Left ventricle myocardium superior (tissue), 1 donor: ENCODE measurements at regions not wholly inside any gene's neighbourhood (a gene's known extent, or its start where the extent isn't known, plus 50 kb on each side); places are given as distances from the start of the nearest gene placed in this dataset.
"Not testable (repeated sequence)": the region's sequence is repeated elsewhere in the genome, so short reads cannot be mapped to it uniquely, and the experiment has no call there.

Experiments
- ATAC-seq: fragments of 200-7000 bp; cut with Tn5 transposase; one replicate; pipeline ENCODE4 v1.9.1; 2020; ENCODE audit warnings: mild to moderate bottlenecking, moderate library complexity
- DNase-seq: peaks from one replicate; pipeline ENCODE4 v3.0.0-alpha.2; 2020
- intact Hi-C: fragments of 100-400 bp; cut with micrococcal nuclease; formaldehyde crosslinking; loops from one replicate; pipeline ENCODE4 v1.11.0; 2022
- donor health status: DM: no; HTN: yes; CAD: no; lungs with severe emphysema.

DNA sequence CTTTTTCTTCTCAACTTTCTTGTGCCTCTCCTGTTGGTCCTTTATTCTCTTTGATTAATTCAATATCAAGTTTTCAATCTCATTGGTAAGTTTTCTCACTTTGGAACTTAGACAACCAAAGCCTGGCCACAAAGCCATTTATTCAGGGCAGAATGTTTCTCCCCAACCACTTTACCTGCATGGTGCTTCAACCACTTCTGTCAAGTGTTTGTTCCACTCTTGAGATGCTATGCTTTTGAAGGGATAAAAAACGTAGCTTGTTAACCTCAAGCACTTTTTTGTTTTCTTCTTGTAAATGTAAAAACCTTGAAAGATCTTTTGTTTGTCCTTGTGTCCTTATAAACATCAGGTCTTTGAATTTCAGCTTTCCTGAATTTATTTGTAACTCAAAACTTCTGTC lies 966.7 kb downstream of the MAT2B start:
- intact Hi-C loops = no loop called here
- DNase-seq (no peak), ATAC-seq (no peak)

DNA sequence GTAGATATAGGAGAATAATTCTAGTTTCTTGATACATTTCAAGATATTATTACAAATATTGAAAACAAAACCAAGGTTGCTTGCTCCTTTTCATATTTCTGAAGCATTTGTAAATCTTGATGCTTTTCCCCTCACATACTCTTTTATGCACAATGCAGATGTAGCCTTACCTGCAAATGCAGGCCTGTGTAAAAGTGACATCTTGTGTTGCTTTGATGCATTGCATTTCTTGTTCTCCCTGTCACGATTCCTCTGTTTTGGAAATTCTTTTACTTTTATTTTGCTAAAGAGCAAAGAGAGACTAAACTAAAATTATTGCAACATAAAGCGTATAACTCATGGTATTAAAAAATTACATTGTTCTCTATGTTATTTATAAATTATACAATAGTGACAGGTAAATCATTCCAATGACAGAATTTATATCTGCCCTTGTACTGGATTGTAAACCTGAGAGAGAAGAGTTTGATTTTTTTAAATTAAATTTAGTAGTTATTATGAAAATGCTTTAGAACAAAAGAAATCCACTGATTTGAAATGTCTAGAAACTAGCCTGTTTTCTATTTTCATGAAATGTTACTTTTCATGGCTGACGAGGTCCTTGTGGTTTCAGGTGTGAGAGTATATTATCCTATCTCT lies 970.0 kb downstream of the MAT2B start:
- DNase-seq (no peak), ATAC-seq (no peak)
- intact Hi-C loops = no loop called here

GRCh38 chr5:164481270-164481669 lies 975.9 kb downstream of the MAT2B start:
- intact Hi-C loops = no loop called here
- ATAC-seq = no peak
- no peak for DNase-seq

GRCh38 chr5:164482351-164482750 lies 976.9 kb downstream of the MAT2B start:
- no peak for DNase-seq
- ATAC-seq = no peak
- intact Hi-C loops = no loop called here

- ATAC-seq (no peak), DNase-seq (no peak)
- intact Hi-C loops = no loop called here
Observed at GRCh38 chr5:164484948-164485347, 979.5 kb downstream of the MAT2B start.

DNA sequence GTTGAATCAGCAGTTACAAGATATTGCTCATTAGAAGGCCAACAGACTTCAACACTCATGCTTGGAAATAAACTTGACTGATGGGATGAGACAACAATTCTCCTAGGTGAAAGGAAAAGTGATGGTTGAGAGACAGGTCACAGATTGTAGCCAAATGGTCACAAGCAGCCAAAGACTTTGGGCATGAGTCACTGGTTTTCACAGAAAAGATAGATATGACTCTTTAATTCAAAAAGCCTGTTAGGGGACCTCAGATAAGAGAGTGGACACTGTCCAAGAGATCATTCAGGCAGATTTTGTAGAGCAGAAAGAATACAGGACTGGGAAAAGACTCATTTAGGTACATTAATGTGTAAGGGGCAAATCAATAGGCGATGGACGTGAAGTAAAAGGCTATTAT lies 982.5 kb downstream of the MAT2B start:
- ATAC-seq = no peak
- DNase-seq = no peak
- intact Hi-C loops = no loop called here

DNA sequence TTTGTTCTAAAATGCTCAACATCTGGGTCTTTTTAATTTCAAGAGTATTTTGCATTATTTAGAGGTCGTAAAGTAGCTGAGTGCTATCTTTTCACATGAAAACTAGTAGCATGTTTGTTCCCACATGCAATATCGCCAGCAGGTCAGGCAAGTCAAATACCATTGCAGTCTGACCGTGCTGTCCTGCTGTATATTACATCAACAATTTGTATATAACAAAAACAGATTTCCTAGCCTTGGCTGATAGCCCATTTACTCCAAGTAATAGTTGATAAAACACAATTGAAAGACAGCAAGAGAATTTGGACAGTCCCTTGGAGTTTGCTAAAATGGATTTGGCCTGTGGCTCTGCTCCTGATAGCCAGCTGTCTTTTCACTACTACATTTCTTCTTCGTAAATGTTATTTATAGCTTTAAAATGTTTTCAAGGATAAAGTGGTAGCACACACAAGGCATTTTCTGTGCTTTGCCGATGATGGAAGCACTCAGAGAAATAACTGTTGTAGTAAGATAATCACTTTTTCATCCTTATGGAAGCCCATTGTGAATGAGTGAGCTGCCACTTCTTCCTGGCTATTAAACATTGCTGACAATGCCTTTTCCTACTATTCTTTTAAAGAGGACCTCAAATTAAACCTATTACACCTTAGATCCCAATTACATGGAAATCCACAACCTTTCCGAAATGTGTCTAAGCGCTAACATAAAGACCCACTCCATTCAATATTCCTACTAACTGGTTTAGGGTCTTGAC lies 992.1 kb downstream of the MAT2B start:
- DNase-seq (no peak), ATAC-seq (no peak)
- intact Hi-C loops = no loop called here

- intact Hi-C loops = no loop called here
- no peak for DNase-seq
- no peak for ATAC-seq
Observed at GRCh38 chr5:164498438-164498837, 993.0 kb downstream of the MAT2B start.

DNA sequence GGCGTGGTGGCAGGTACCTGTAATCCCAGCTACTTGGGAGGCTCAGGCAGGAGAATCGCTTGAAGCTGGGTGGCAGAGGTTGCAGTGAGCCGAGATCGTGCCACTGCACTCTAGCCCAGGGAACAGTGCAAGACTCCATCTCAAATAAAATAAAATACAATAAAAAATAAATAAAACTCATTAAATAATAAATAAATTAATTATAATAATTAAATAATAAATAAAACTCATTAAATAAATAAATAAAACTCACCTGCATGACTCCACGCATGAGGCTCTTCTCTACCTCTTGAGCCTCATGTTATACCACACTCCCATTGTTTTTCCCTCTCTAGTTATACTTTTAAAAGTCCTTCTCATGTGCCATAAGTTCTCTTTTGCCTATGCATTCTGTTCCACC lies 995.4 kb downstream of the MAT2B start:
- intact Hi-C loops = loop anchor here (5.0 to 10.0 kb wide), 2 partner anchors 484 to 936 kb away; no protein-coding TSS in a partner anchor
- ATAC-seq (no peak), DNase-seq (no peak)

DNA sequence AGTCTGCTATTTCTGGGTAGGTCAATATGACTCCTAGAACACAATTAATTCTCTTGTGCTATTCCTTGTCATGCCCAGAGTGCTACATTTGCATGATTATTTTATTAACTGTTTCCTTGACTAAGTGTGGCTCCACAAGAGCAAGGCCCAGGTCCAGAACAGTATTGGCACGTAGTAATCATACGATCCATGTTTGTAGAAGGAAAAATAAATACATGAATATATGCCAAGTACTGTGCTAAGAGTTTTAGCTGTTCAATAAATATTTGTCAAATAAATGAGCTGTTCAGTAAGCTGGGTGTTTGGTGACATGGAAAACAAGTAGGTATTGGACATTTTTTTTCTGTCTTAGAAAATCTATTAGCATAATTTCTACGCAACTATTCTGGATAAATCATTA lies 995.9 kb downstream of the MAT2B start:
- ATAC-seq = no peak
- intact Hi-C loops = loop anchor here (5.0 to 10.0 kb wide), 2 partner anchors 484 to 937 kb away; no protein-coding TSS in a partner anchor
- no peak for DNase-seq

DNA sequence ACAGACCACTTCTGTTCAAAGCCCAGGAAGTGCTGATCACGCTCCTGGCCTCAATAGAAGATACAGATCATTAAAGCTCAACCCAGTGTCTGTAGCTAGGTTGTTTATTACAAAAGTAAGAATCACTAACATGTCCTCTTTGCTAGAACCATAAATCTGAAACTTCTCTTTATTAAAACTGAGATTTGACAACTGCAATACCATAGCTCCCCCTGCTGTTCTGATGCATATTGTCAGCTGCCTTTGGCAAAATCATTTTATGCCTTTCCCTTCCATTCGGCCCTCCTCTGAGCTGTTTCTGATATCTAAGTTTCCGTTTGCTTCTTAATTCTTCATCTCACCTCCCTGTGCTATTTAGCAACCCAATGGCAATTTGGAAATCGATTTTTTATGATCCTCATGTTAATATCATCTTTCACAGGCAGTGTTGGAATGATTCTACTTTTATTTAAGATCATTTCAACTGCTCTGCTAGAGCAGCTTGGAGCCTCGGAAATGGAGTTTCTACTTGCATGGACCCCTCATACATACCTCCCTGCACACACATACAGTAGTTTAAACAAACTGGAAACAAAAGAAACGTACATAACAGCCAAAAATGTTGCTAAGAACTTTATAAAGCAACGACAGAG lies 998.8 kb downstream of the MAT2B start:
- DNase-seq = no peak
- no peak for ATAC-seq
- intact Hi-C loops = loop anchor here (5.0 to 10.0 kb wide), 2 partner anchors 487 to 939 kb away; no protein-coding TSS in a partner anchor

- ATAC-seq (no peak), DNase-seq (no peak)
- intact Hi-C loops = loop anchor here (10.0 kb wide), 1 partner anchor 941 kb away; no protein-coding TSS in a partner anchor
Observed at GRCh38 chr5:164505791-164506190, 1000.4 kb downstream of the MAT2B start.

DNA sequence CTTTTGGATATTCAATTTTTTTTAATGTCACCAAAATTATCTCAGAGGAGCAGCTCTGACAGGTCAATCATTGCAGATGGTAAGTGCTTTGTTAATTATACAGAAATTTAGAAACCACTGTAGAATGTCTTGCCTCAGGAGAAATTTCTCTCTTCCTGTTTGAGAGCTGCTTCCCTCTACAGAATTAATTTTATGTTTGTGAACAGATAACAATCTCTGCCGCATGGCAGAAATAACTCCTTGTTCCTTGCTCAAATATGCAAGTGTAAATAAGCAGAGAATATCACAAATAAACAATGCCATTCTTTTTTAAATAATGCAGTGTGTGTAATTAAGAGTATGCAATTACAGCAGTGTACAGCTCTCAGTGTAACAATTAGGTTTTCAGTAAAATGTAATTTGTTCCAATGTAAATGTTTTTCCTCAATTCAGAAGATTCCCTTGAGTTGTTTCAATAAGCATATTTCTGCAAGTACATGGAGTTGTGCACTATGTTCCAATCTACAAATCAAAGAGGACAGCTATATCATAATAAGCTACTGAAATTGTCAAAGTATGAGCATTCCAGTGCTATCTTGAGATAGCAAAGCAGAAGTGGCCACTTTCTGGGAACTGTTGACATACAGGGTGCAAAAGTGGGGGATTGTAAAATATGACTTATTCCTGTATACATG lies 1012.8 kb downstream of the MAT2B start:
- intact Hi-C loops = no loop called here
- no peak for ATAC-seq
- no peak for DNase-seq

DNA sequence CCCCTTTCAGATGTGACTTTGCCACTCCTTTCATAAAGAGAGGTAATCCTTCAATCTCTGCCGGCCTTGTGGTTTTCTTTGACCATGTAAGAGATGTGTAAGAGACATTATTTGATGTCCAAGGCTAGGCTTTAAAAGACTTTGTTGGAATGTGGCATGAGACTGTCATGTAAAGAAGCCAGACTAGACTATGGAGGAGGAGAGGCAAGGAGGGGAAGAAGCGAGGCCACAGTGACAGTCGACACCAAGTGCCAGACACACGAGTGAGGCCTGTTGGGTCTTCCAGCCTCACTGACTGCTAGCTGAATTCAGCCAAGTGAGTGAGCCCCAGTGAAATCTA lies 1013.3 kb downstream of the MAT2B start:
- ATAC-seq = no peak

DNA sequence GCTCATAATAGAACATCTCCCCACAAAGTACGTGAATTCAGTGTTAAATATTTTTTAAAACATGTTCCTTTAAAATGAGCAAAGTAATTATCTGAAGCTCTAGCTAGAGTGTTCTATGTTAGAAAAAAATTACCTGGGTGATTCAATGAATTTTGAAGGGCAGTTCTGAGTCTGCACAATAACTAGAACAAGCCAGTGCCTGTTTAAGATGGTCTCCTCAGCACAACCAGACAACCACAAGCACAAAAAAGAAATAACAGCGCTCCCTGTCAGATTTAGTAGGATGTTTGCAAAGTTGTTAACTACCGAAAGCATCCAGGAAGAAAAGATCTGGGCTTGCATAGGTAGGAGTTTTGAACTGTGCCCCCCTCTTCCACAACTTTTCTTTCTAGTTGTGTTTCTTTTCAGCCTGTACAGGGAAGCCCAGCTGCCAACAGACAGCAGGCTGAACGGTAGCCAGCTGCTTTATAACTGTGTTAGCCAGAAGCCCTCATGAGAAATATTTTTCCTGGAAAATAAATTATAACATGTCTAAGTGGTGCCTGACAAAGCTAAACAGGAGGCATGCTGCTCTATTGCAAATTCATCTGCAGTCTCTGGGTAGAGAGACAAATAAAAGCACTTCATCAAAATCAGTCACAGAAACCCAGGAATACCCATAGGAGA lies 1026.9 kb downstream of the MAT2B start:
- ATAC-seq (peak; percentile 30), DNase-seq (no peak)
- intact Hi-C loops = no loop called here

More for the DNA sequence above, 1013.3 kb downstream of the MAT2B start:
- DNase-seq = no peak
- intact Hi-C loops = no loop called here

DNA sequence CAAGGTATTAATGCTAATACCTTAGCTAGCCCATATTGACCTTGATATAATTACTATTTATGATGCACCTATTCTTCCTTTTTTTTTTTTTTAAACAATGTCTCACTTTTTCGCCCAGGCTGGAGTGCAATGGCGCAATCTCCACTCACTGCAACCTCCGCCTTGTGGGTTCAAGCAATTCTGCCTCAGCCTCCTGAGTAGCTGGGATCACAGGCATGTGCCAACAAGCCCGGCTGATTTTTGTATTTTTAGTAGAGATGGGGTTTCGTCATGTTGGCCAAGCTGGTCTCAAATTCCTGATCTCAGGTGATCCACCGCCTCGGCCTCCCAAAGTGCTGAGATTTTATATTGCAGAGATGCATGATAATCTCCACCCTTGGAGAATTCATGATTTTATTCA lies 1028.0 kb downstream of the MAT2B start:
- intact Hi-C loops, ATAC-seq: not testable (repeated sequence)

GRCh38 chr5:164540174-164540573 lies 1034.8 kb downstream of the MAT2B start:
- no peak for DNase-seq
- intact Hi-C loops = no loop called here
- ATAC-seq = no peak

More for the DNA sequence above, 1028.0 kb downstream of the MAT2B start:
- DNase-seq = not testable (repeated sequence)

DNA sequence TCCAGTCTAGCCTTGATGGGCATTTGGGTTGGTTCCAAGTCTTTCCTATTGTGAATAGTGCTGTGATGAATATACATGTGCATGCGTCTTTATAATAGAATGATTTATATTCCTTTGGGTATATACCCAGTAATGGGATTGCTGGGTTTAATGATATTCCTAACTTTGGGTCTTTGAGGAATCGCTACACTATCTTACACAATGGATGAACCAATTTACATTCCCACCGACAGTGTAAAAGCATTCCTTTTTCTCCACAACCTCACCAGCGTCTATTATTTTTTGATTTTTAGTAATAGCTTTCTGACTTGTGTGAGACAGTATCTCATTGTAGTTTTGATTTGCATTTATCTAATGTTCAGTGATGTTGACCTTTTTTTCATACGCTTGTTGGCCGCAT lies 1040.1 kb downstream of the MAT2B start:
- intact Hi-C loops = no loop called here
- no peak for DNase-seq
- ATAC-seq = no peak

GRCh38 chr5:164553851-164554250 lies 1048.4 kb downstream of the MAT2B start:
- DNase-seq (no peak), ATAC-seq (no peak)
- intact Hi-C loops = no loop called here
